Right lobe of liver (tissue), 4 donors: ENCODE measurements at regions not wholly inside any gene's neighbourhood (a gene's known extent, or its start where the extent isn't known, plus 50 kb on each side); places are given as distances from the start of the nearest gene placed in this dataset.
"Not testable (repeated sequence)": the region's sequence is repeated elsewhere in the genome, so short reads cannot be mapped to it uniquely, and the experiment has no call there.

Source experiments
- CTCF ChIP-seq, 4 donors: fragments of 200-600 bp in 3 of 4; fragments of 450-650 bp in 1 of 4; IDR thresholded peaks; one replicate each; pipeline versions ENCODE4 v1.5.1 to v1.8.0; 2016 to 2022; ENCODE audit warnings: antibody characterized with exemption in 4 of 4, mild to moderate bottlenecking in 2 of 4
- POLR2A ChIP-seq: fragments of 450-650 bp; IDR thresholded peaks from one replicate; pipeline ENCODE4 v1.6.1; 2017; ENCODE audit warnings: antibody characterized with exemption, mild to moderate bottlenecking
- donor health status: DM: no; HTN: no; CAD: no.
- donor health status: DM: no; HTN: no; CAD: no.
- donor health status: DM: no; HTN: yes; CAD: no.

GRCh38 chr3:94507354-94507753 lies 444.5 kb downstream of the NSUN3 start:
- not testable (repeated sequence) for TF ChIP-seq CTCF (IDR thresholded peaks at IDR 0.05); POLR2A
